HCT116 (cell line): ENCODE measurements at regions not wholly inside any gene's neighbourhood (a gene's known extent, or its start where the extent isn't known, plus 50 kb on each side); places are given as distances from the start of the nearest gene placed in this dataset.

Experiments used
- ATAC-seq: fragments of 200-7000 bp; cut with Tn5 transposase; 2 replicates; pipeline ENCODE4 v1.9.1; 2020; ENCODE audit warnings: mild to moderate bottlenecking, moderate library complexity
- BruUV-seq: library from RNA; stranded (reverse); fragments of 400-500 nt; replicated peaks from 2 replicates; lab custom pipeline; 2021; lab: Mats Ljungman, UMichigan
- CTCF ChIA-PET: fragments of 300-600 bp; sonication (Branson Sonifier 250); formaldehyde crosslinking; loops from one replicate; lab custom pipeline; 2021; ENCODE audit warnings: antibody characterized with exemption; lab: Charles Lee
- POLR2A ChIA-PET: fragments of 300-600, 350-600 bp; sonication (Branson Sonifier 250); formaldehyde crosslinking; loops from one replicate; lab custom pipeline; 2021; ENCODE audit warnings: antibody characterized with exemption; lab: Charles Lee
- RAD21 ChIA-PET, 2 experiments: fragments of 300-600 bp; sonication (Branson Sonifier 250); formaldehyde crosslinking; loops; one replicate each; lab custom pipeline; 2023; ENCODE audit warnings: low total read pairs in 2 of 2; ENCODE audit not compliant: uncharacterized antibody in 2 of 2, unreplicated experiment in 2 of 2, low non-redundant PET in 1 of 2; lab: Charles Lee
- DNase-seq: peaks from one replicate; pipeline ENCODE4 v3.0.0-alpha.2; 2010; ENCODE audit warnings: low read depth, low spot score
- H2AFZ ChIP-seq: fragments of 200-600 bp; shearing (Covaris generic), sonication (generic); 2 replicates; pipeline ENCODE4 v1.6.1; 2017; ENCODE audit warnings: low read depth, mixed run types, mixed read lengths, antibody characterized with exemption, low read length; ENCODE audit not compliant: poor library complexity, severe bottlenecking
- H3K27ac ChIP-seq: 2 replicates; pipeline ENCODE4 v1.5.1; 2012; ENCODE audit warnings: low read depth, low read length
- H3K27me3 ChIP-seq: fragments of 200-600 bp; sonication (generic); 2 replicates; pipeline ENCODE4 v1.6.1; 2016; ENCODE audit warnings: mixed run types, low read length, mixed read lengths; ENCODE audit not compliant: insufficient read depth
- H3K36me3 ChIP-seq, 2 experiments: fragments of 200-500 bp in 1 of 2; fragments of 200-600 bp in 1 of 2; sonication (Bioruptor generic) in 1 of 2; sonication (generic) in 1 of 2; 2 replicates each; pipeline versions ENCODE4 v1.5.1 to v1.6.1; 2014 to 2016; ENCODE audit warnings: low read length in 2 of 2, inconsistent platforms in 1 of 2, mixed read lengths in 1 of 2, mixed run types in 1 of 2; ENCODE audit not compliant: insufficient read depth in 2 of 2, control insufficient read depth in 1 of 2
- H3K4me1 ChIP-seq, 2 experiments: fragments of 200-600 bp in 1 of 2; sonication (generic) in 1 of 2; 2 replicates each; pipeline versions ENCODE4 v1.5.1 to v1.6.1; 2012 to 2017; ENCODE audit warnings: low read length in 2 of 2, inconsistent platforms in 1 of 2, mild to moderate bottlenecking in 1 of 2, mixed read lengths in 1 of 2, mixed run types in 1 of 2, moderate library complexity in 1 of 2; ENCODE audit not compliant: insufficient read depth in 2 of 2, control insufficient read depth in 1 of 2
- H3K4me2 ChIP-seq: fragments of 200-600 bp; sonication (generic); 2 replicates; pipeline ENCODE4 v1.6.1; 2017; ENCODE audit warnings: mixed run types, low read length, mixed read lengths
- H3K4me3 ChIP-seq, 2 experiments: fragments of 200-600 bp in 1 of 2; sonication (generic) in 1 of 2; replicated peaks in 1 of 2; 2 replicates each; pipeline ENCODE4 v1.5.1; 2011 to 2016; ENCODE audit warnings: low read length in 2 of 2, control low read depth in 1 of 2, low read depth in 1 of 2, mild to moderate bottlenecking in 1 of 2, mixed read lengths in 1 of 2, mixed run types in 1 of 2
- H3K79me2 ChIP-seq: fragments of 200-600 bp; sonication (generic); 2 replicates; pipeline ENCODE4 v1.6.1; 2017; ENCODE audit warnings: mild to moderate bottlenecking, mixed run types, low read length, moderate library complexity, mixed read lengths; ENCODE audit not compliant: insufficient read depth
- H3K9ac ChIP-seq: fragments of 200-600 bp; sonication (generic); 2 replicates; pipeline ENCODE4 v1.6.1; 2016; ENCODE audit warnings: low read length, mixed read lengths
- H3K9me2 ChIP-seq: fragments of 200-600 bp; sonication (generic), shearing (Covaris generic); 2 replicates; pipeline ENCODE4 v1.6.1; 2017; ENCODE audit warnings: mixed run types, mild to moderate bottlenecking, moderate library complexity; ENCODE audit not compliant: insufficient read depth
- H3K9me3 ChIP-seq, 2 experiments: fragments of 200-500 bp in 1 of 2; fragments of 200-600 bp in 1 of 2; sonication (Bioruptor generic) in 1 of 2; sonication (generic) in 1 of 2; 2 replicates each; pipeline ENCODE4 v1.6.1; 2014 to 2017; ENCODE audit warnings: low read length in 2 of 2, mixed read lengths in 2 of 2, inconsistent platforms in 1 of 2, low read depth in 1 of 2, mild to moderate bottlenecking in 1 of 2, mixed run types in 1 of 2, moderate library complexity in 1 of 2; ENCODE audit not compliant: control insufficient read depth in 1 of 2, insufficient read depth in 1 of 2
- H4K20me1 ChIP-seq: fragments of 200-600 bp; sonication (generic), shearing (Covaris generic); 2 replicates; pipeline ENCODE4 v1.6.1; 2017; ENCODE audit warnings: mixed run types, mild to moderate bottlenecking, moderate library complexity; ENCODE audit not compliant: insufficient read depth
- ATF3 ChIP-seq: IDR thresholded peaks from 2 replicates; pipeline ENCODE4 v1.6.1; 2012
- CBX3 ChIP-seq: IDR thresholded peaks from 2 replicates; pipeline ENCODE4 v1.6.1; 2012; ENCODE audit warnings: low read depth
- CEBPB ChIP-seq: IDR thresholded peaks from 2 replicates; pipeline ENCODE4 v1.6.1; 2012; ENCODE audit warnings: low read depth
- EGR1 ChIP-seq: IDR thresholded peaks from 2 replicates; pipeline ENCODE4 v1.6.1; 2012; ENCODE audit warnings: low read depth
- EZH2 ChIP-seq: fragments of 200-600 bp; sonication (generic); IDR thresholded peaks from 2 replicates; pipeline ENCODE4 v1.6.1; 2017; ENCODE audit warnings: antibody characterized with exemption, mixed run types
- EZH2phosphoT487 ChIP-seq: fragments of 200-600 bp; IDR thresholded peaks from 2 replicates; pipeline ENCODE4 v1.6.1; 2018; ENCODE audit warnings: antibody characterized with exemption, borderline replicate concordance
- SIN3A ChIP-seq: IDR thresholded peaks from 2 replicates; pipeline ENCODE4 v1.6.1; 2012; ENCODE audit warnings: low read depth
- SRF ChIP-seq: IDR thresholded peaks from 2 replicates; pipeline ENCODE4 v1.6.1; 2012; ENCODE audit warnings: low read depth
- TCF7L2 ChIP-seq: IDR thresholded peaks from 2 replicates; pipeline ENCODE4 v1.7.0; 2011; ENCODE audit warnings: borderline replicate concordance, inconsistent platforms; ENCODE audit not compliant: insufficient read depth, insufficient read length; ENCODE audit errors: extremely low read depth
- YY1 ChIP-seq: IDR thresholded peaks from 2 replicates; pipeline ENCODE4 v1.6.1; 2011; ENCODE audit warnings: low read length, low read depth, moderate library complexity, mild to moderate bottlenecking; ENCODE audit not compliant: insufficient replicate concordance; ENCODE audit errors: extremely low read depth
- ZFX ChIP-seq: fragments of 450-650 bp; IDR thresholded peaks from 2 replicates; pipeline ENCODE4 v1.6.1; 2017
- ZNF274 ChIP-seq: fragments of 200-500 bp; sonication (Bioruptor generic); IDR thresholded peaks from 2 replicates; pipeline ENCODE4 v1.6.1; 2014; ENCODE audit warnings: mild to moderate bottlenecking, low read depth, low read length, inconsistent platforms
- intact Hi-C: fragments of 100-400 bp; cut with micrococcal nuclease; formaldehyde crosslinking; loops from 2 replicates; pipeline ENCODE4 v1.10.0; 2022
- TF ChIP-seq, protein P1 (sequence below), 3 experiments: fragments of 200-600 bp in 1 of 3; sonication (generic) in 1 of 3; IDR thresholded peaks in 2 of 3; conservative IDR thresholded peaks in 1 of 3; 2 replicates each; pipeline ENCODE4 v1.5.1; 2012 to 2017; ENCODE audit warnings: low read depth in 2 of 3, low read length in 2 of 3, antibody characterized with exemption in 1 of 3, borderline replicate concordance in 1 of 3, control low read depth in 1 of 3, mild to moderate bottlenecking in 1 of 3, mixed read lengths in 1 of 3, mixed run types in 1 of 3, moderate library complexity in 1 of 3; ENCODE audit not compliant: insufficient read depth in 1 of 3
- TF ChIP-seq, protein P2 (sequence below): IDR thresholded peaks from 2 replicates; pipeline ENCODE4 v1.6.1; 2011; ENCODE audit warnings: mild to moderate bottlenecking, low read length, moderate library complexity; ENCODE audit not compliant: insufficient replicate concordance; ENCODE audit errors: extremely low read depth
- TF ChIP-seq, protein P3 (sequence below): IDR thresholded peaks from 2 replicates; pipeline ENCODE4 v1.6.1; 2012; ENCODE audit warnings: low read depth

GRCh38 chr16:85421338-85422195 is 191.6 kb upstream of the GSE1 start:
- Histone ChIP-seq H4K20me1 (no peaks in the 10 kb centered on the region), H3K9me2 (no peaks in the 10 kb centered on the region), H3K27me3 (no peaks in the 10 kb centered on the region), H3K4me1 (peaks cover under 1 to 7% of the 10 kb centered on the region in 2 experiments), H3K9ac (no peak overlapping the region), H3K36me3 (no peaks in the 10 kb centered on the region), H3K4me3 (no peak overlapping the region), H3K79me2 (no peaks in the 10 kb centered on the region), H3K27ac (no peak overlapping the region), H2AFZ (no peak overlapping the region), H3K4me2 (no peak overlapping the region), H3K9me3 (no peaks in the 10 kb centered on the region)
- BruUV-seq = no TSS peak
- ChIA-PET CTCF (interaction anchor here (0.5 to 4.3 kb wide), 24 partner anchors 10 to 307 kb away, joined by 3 to 27 read pairs (median 5); partner anchors contain the start of gene GSE1), POLR2A (no interaction called here), RAD21 (interaction anchor here (0.7 to 1.0 kb wide), 3 partner anchors 47 to 189 kb away, joined by 4 to 6 read pairs (median 4); no protein-coding TSS in a partner anchor)
- ATAC-seq (no peak), DNase-seq (no peak)
- intact Hi-C loops = loop anchor here (10.0 kb wide), 1 partner anchor 133 kb away; no protein-coding TSS in a partner anchor
- TF ChIP-seq ATF3 (no peak), EGR1 (no peak), ZNF274 (no peak), CEBPB (no peak), EZH2 (no peak), SRF (no peak), SIN3A (no peak), EZH2phosphoT487 (no peak), CBX3 (no peak), YY1 (no peak), TCF7L2 (no peak), ZFX (no peak)
- TF ChIP-seq, protein P1, sequence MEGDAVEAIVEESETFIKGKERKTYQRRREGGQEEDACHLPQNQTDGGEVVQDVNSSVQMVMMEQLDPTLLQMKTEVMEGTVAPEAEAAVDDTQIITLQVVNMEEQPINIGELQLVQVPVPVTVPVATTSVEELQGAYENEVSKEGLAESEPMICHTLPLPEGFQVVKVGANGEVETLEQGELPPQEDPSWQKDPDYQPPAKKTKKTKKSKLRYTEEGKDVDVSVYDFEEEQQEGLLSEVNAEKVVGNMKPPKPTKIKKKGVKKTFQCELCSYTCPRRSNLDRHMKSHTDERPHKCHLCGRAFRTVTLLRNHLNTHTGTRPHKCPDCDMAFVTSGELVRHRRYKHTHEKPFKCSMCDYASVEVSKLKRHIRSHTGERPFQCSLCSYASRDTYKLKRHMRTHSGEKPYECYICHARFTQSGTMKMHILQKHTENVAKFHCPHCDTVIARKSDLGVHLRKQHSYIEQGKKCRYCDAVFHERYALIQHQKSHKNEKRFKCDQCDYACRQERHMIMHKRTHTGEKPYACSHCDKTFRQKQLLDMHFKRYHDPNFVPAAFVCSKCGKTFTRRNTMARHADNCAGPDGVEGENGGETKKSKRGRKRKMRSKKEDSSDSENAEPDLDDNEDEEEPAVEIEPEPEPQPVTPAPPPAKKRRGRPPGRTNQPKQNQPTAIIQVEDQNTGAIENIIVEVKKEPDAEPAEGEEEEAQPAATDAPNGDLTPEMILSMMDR (IDR thresholded peaks at IDR 0.05 in 2 of 3, conservative IDR thresholded peaks at IDR 0.05 in 1 of 3; ENCODE audit: borderline replicate concordance in 1 of 3, insufficient read depth in 1 of 3, low read depth in 2 of 3, low read length in 2 of 3) = no peak
- TF ChIP-seq, protein P2, sequence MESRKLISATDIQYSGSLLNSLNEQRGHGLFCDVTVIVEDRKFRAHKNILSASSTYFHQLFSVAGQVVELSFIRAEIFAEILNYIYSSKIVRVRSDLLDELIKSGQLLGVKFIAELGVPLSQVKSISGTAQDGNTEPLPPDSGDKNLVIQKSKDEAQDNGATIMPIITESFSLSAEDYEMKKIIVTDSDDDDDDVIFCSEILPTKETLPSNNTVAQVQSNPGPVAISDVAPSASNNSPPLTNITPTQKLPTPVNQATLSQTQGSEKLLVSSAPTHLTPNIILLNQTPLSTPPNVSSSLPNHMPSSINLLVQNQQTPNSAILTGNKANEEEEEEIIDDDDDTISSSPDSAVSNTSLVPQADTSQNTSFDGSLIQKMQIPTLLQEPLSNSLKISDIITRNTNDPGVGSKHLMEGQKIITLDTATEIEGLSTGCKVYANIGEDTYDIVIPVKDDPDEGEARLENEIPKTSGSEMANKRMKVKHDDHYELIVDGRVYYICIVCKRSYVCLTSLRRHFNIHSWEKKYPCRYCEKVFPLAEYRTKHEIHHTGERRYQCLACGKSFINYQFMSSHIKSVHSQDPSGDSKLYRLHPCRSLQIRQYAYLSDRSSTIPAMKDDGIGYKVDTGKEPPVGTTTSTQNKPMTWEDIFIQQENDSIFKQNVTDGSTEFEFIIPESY = no peak
- TF ChIP-seq, protein P3, sequence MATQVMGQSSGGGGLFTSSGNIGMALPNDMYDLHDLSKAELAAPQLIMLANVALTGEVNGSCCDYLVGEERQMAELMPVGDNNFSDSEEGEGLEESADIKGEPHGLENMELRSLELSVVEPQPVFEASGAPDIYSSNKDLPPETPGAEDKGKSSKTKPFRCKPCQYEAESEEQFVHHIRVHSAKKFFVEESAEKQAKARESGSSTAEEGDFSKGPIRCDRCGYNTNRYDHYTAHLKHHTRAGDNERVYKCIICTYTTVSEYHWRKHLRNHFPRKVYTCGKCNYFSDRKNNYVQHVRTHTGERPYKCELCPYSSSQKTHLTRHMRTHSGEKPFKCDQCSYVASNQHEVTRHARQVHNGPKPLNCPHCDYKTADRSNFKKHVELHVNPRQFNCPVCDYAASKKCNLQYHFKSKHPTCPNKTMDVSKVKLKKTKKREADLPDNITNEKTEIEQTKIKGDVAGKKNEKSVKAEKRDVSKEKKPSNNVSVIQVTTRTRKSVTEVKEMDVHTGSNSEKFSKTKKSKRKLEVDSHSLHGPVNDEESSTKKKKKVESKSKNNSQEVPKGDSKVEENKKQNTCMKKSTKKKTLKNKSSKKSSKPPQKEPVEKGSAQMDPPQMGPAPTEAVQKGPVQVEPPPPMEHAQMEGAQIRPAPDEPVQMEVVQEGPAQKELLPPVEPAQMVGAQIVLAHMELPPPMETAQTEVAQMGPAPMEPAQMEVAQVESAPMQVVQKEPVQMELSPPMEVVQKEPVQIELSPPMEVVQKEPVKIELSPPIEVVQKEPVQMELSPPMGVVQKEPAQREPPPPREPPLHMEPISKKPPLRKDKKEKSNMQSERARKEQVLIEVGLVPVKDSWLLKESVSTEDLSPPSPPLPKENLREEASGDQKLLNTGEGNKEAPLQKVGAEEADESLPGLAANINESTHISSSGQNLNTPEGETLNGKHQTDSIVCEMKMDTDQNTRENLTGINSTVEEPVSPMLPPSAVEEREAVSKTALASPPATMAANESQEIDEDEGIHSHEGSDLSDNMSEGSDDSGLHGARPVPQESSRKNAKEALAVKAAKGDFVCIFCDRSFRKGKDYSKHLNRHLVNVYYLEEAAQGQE = no peak
